ENCODE measurements at regions not wholly inside any gene's neighbourhood (a gene's known extent, or its start where the extent isn't known, plus 50 kb on each side); places are given as distances from the start of the nearest gene placed in this dataset.

DNA sequence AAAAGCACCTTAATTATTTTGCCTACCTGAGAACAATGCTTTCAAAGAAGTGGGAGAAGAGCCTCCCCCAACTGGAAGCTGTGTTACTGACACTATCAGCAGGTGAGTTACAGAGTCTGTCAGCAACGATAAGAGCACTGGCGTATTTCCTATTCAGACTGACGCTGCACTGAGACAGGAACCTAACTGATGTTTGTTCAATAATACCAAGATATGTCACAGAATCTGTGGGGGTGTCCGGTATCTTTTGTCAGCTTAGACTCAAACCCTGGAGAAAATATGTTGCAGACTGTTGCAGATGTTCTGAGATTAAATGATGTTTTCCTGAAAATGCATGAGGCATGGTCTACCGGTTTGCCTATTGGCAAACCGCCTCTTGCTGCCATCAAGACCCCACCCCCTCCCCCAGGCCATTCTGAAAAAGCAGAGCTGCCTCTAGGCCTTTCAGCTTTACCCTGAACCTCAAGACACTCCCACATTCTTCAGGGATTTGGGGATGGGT is 115.2 kb upstream of the KIT start:
- Histone ChIP-seq H4K5ac (ENCODE audit: low read length) (no peak overlapping the region), H3K79me1 (ENCODE audit: low read length) (no peaks in the 10 kb centered on the region), H3K4me3 (ENCODE audit: low read length) (no peak overlapping the region), H3K4ac (ENCODE audit: low read depth, low read length) (no peak overlapping the region), H3K18ac (ENCODE audit: low read length) (no peak overlapping the region), H2BK120ac (ENCODE audit: low read depth, low read length) (no peak overlapping the region), H4K8ac (ENCODE audit: low read depth, low read length) (no peak overlapping the region), H3K56ac (ENCODE audit: low read length) (no peak overlapping the region), H2AK5ac (ENCODE audit: low read length) (no peak overlapping the region), H3K23ac (ENCODE audit: low read length) (no peak overlapping the region), H3K4me2 (ENCODE audit: low read length) (no peak overlapping the region), H3K27me3 (ENCODE audit: insufficient read depth, low read length, poor library complexity) (no peaks in the 10 kb centered on the region), H3K79me2 (ENCODE audit: control insufficient read depth, insufficient read depth, low read length) (no peaks in the 10 kb centered on the region), H3K4me1 (ENCODE audit: control insufficient read depth, low read depth, low read length) (peaks cover 10% of the 10 kb centered on the region), H3K27ac (ENCODE audit: low read depth, low read length) (no peak overlapping the region), H3K9ac (ENCODE audit: low read length) (no peak overlapping the region), H2BK5ac (ENCODE audit: low read length) (no peak overlapping the region), H2BK15ac (replicated peaks; ENCODE audit: low read depth) (no peak overlapping the region), H3K36me3 (ENCODE audit: control insufficient read depth, insufficient read depth, low read length) (no peaks in the 10 kb centered on the region)
- WGBS (ENCODE audit: extremely low coverage, insufficient coverage, low lambda C conversion rate): no CpG with 5 or more reads among the region's 6 CpGs
- peak; percentile 40 for DNase-seq

DNA sequence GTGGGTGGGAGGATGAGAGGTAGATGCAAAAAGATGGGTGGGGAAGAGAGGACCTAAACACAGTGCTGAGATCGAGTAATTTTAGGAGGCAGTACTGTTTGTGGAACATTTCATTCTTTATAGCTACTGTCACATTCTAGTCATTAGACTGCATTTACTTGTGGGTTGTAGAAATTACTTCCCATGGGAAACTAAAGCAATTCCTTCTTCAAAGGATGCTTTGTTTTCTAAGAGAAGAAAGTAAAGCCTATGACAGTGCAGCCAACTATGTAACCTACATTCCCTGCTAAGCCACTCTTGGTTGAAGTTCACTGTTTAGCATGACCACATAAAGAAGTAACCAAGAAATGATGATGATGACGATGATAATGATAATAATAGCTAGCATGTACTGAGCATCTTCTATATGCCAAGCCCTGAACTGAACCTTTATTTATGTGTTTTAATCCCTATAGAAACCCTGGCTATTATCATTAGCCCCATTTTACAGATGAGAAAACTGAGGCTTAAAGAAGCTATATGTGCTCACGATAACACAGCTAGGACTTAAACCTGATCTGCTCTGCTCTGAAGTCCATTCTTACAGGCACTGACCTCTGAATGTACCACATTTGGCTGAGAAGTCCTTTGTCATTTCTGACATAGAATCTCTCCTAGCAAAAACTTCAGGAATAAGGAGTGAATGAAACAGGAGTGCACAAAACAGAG is 114.5 kb upstream of the KIT start:
- no peaks in the 10 kb centered on the region for H3K79me2 ChIP-seq (ENCODE audit: control insufficient read depth, insufficient read depth, low read length)
- H3K23ac ChIP-seq (ENCODE audit: low read length): no peak overlapping the region
- H2BK120ac ChIP-seq (ENCODE audit: low read depth, low read length): no peak overlapping the region
- H3K79me1 ChIP-seq (ENCODE audit: low read length): no peaks in the 10 kb centered on the region
- no peak overlapping the region for H2AK5ac ChIP-seq (ENCODE audit: low read length)
- H4K8ac ChIP-seq (ENCODE audit: low read depth, low read length): no peak overlapping the region
- H3K27me3 ChIP-seq (ENCODE audit: insufficient read depth, low read length, poor library complexity): no peaks in the 10 kb centered on the region
- H3K27ac ChIP-seq (ENCODE audit: low read depth, low read length): no peak overlapping the region
- no peak overlapping the region for H3K4ac ChIP-seq (ENCODE audit: low read depth, low read length)
- no peak overlapping the region for H2BK15ac ChIP-seq (replicated peaks; ENCODE audit: low read depth)
- H3K4me1 ChIP-seq (ENCODE audit: control insufficient read depth, low read depth, low read length): peaks cover 10% of the 10 kb centered on the region
- H3K18ac ChIP-seq (ENCODE audit: low read length): no peak overlapping the region
- no peak overlapping the region for H3K9ac ChIP-seq (ENCODE audit: low read length)
- H3K4me3 ChIP-seq (ENCODE audit: low read length): no peak overlapping the region
- DNase-seq: no peak
- H4K5ac ChIP-seq (ENCODE audit: low read length): no peak overlapping the region
- H3K56ac ChIP-seq (ENCODE audit: low read length): no peak overlapping the region
- WGBS (ENCODE audit: extremely low coverage, insufficient coverage, low lambda C conversion rate): no CpG with 5 or more reads among the region's 3 CpGs
- no peaks in the 10 kb centered on the region for H3K36me3 ChIP-seq (ENCODE audit: control insufficient read depth, insufficient read depth, low read length)
- no peak overlapping the region for H2BK5ac ChIP-seq (ENCODE audit: low read length)
- H3K4me2 ChIP-seq (ENCODE audit: low read length): no peak overlapping the region

DNA sequence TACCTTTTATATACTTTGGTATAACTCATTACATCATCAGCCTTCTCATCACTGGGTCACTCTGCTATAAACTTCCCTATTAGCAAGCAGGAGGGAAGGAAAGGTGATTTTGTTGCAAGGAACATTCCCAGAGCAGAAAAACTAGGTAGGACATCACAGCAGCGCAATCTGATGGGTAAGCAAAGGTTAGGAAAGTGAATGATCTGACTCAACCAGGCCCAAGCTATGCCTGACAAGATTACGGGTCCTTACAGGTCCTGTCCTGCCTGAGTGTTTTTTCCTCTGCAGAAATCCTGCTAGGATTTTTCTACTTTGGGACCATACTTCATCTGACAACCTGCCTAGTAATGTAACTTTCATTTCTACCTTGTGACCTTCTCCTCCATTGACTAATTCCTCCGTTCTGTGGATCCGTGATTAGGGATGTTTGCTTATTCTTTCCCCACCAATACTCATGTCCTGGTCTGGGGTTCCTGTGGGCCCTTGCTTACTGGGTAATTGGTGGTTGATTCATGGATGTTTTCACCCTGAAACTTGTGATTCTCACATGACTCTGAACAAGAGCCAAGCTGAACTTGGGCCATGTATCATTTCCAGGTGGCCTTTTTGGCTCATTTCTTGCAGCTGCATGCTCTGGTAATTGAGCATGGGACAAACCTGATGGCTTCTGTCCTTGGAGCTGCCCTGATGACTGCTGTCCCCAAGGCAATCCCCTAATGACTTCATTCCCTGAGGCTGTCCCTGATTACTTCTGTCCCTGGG is 111.9 kb upstream of the KIT start:
- no peak overlapping the region for H4K5ac ChIP-seq (ENCODE audit: low read length)
- H3K79me1 ChIP-seq (ENCODE audit: low read length): no peaks in the 10 kb centered on the region
- no peak overlapping the region for H2AK5ac ChIP-seq (ENCODE audit: low read length)
- H3K27me3 ChIP-seq (ENCODE audit: insufficient read depth, low read length, poor library complexity): no peaks in the 10 kb centered on the region
- peaks cover 8% of the 10 kb centered on the region for H3K4me1 ChIP-seq (ENCODE audit: control insufficient read depth, low read depth, low read length)
- no peak overlapping the region for H3K18ac ChIP-seq (ENCODE audit: low read length)
- H3K79me2 ChIP-seq (ENCODE audit: control insufficient read depth, insufficient read depth, low read length): no peaks in the 10 kb centered on the region
- no peaks in the 10 kb centered on the region for H3K36me3 ChIP-seq (ENCODE audit: control insufficient read depth, insufficient read depth, low read length)
- H3K56ac ChIP-seq (ENCODE audit: low read length): no peak overlapping the region
- no peak overlapping the region for H3K4me2 ChIP-seq (ENCODE audit: low read length)
- no peak overlapping the region for H4K8ac ChIP-seq (ENCODE audit: low read depth, low read length)
- no peak overlapping the region for H3K9ac ChIP-seq (ENCODE audit: low read length)
- no peak overlapping the region for H2BK120ac ChIP-seq (ENCODE audit: low read depth, low read length)
- H3K27ac ChIP-seq (ENCODE audit: low read depth, low read length): no peak overlapping the region
- H2BK15ac ChIP-seq (replicated peaks; ENCODE audit: low read depth): no peak overlapping the region
- WGBS (ENCODE audit: extremely low coverage, insufficient coverage, low lambda C conversion rate): no CpG with 5 or more reads among the region's 4 CpGs
- no peak overlapping the region for H2BK5ac ChIP-seq (ENCODE audit: low read length)
- H3K4me3 ChIP-seq (ENCODE audit: low read length): no peak overlapping the region
- H3K23ac ChIP-seq (ENCODE audit: low read length): no peak overlapping the region
- no peak for DNase-seq
- H3K4ac ChIP-seq (ENCODE audit: low read depth, low read length): no peak overlapping the region

DNA sequence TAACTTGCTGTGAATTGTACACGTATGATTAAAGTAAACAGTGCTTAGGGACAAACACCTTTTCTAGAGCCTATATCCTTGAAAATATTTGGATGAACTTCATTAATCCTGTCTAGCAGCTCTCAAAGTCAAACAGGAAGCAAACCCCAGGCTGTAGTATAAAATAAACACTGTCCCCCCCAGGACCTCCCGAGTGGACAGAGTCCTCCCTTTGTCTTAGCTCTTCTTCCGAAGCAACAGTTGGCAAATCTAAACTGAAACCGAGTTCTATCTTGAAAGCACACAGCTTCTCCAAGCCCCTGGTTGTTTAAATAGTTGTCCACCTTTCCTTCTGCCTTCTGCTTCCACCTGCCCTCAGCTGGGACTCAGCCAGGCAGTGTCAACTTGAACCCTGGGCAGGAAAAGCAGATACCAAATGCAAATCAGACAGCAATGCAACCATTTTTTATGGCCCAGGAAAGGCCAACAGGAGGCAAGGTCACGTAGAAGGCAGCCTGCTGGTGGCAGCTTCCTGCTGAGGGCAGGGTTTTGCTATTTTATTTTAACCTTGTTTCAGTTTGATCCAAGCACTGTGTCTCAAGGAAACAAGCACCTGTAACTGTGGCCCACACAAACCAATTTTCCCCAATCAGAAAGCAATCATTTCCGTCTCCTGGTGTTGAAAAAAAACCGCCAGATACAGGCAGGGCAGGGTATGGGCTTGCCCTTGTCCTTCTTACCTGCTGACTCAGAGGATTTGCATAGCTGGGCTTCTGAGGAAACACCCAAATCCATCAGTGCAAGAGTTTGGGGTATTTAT is 110.3 kb upstream of the KIT start:
- no CpG with 5 or more reads among the region's 7 CpGs for WGBS (ENCODE audit: extremely low coverage, insufficient coverage, low lambda C conversion rate)
- no peak overlapping the region for H3K4me3 ChIP-seq (ENCODE audit: low read length)
- H3K23ac ChIP-seq (ENCODE audit: low read length): no peak overlapping the region

DNA sequence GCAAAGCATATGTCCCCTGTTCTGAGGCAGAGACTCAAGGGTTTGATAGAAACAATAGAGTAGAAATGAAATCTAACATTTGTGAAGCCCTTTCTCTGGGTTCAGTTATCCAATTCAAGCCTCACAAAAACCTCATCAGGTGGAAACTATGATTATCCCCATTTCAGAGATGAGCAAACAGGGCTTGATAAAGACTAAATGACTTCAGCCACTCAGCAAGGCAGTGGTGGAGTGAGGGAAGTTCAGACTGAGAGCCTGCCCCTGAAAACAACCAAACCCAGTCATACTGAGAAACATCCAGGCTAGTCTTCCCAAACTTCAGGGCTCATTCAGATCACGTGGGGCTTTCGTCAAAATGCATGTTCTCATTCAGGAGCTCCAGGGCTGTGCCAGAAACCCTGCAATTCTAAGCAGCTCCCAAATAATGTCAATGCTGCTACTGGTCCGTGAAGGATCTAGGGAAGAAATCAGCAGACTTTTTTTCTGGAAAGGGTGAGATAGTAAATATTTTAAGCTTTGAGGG is 109.6 kb upstream of the KIT start:
- H3K56ac ChIP-seq (ENCODE audit: low read length): no peak overlapping the region
- no CpG with 5 or more reads among the region's 3 CpGs for WGBS (ENCODE audit: extremely low coverage, insufficient coverage, low lambda C conversion rate)
- H3K79me2 ChIP-seq (ENCODE audit: control insufficient read depth, insufficient read depth, low read length): no peaks in the 10 kb centered on the region
- H4K8ac ChIP-seq (ENCODE audit: low read depth, low read length): no peak overlapping the region
- no peak overlapping the region for H3K27ac ChIP-seq (ENCODE audit: low read depth, low read length)
- H3K4me1 ChIP-seq (ENCODE audit: control insufficient read depth, low read depth, low read length): no peaks in the 10 kb centered on the region
- H3K4me2 ChIP-seq (ENCODE audit: low read length): no peak overlapping the region
- no peak overlapping the region for H2BK15ac ChIP-seq (replicated peaks; ENCODE audit: low read depth)
- no peak overlapping the region for H3K9ac ChIP-seq (ENCODE audit: low read length)
- H3K79me1 ChIP-seq (ENCODE audit: low read length): no peaks in the 10 kb centered on the region
- H3K18ac ChIP-seq (ENCODE audit: low read length): no peak overlapping the region
- no peak overlapping the region for H2BK120ac ChIP-seq (ENCODE audit: low read depth, low read length)
- H3K23ac ChIP-seq (ENCODE audit: low read length): no peak overlapping the region
- no peak for DNase-seq
- H3K4me3 ChIP-seq (ENCODE audit: low read length): no peak overlapping the region
- no peaks in the 10 kb centered on the region for H3K36me3 ChIP-seq (ENCODE audit: control insufficient read depth, insufficient read depth, low read length)
- no peak overlapping the region for H4K5ac ChIP-seq (ENCODE audit: low read length)
- H3K4ac ChIP-seq (ENCODE audit: low read depth, low read length): no peak overlapping the region
- H3K27me3 ChIP-seq (ENCODE audit: insufficient read depth, low read length, poor library complexity): no peaks in the 10 kb centered on the region
- H2BK5ac ChIP-seq (ENCODE audit: low read length): no peak overlapping the region
- no peak overlapping the region for H2AK5ac ChIP-seq (ENCODE audit: low read length)

More for the DNA sequence above, 110.3 kb upstream of the KIT start:
- Histone ChIP-seq H4K8ac (ENCODE audit: low read depth, low read length) (no peak overlapping the region), H4K5ac (ENCODE audit: low read length) (no peak overlapping the region), H3K9ac (ENCODE audit: low read length) (no peak overlapping the region), H3K27ac (ENCODE audit: low read depth, low read length) (no peak overlapping the region), H2BK5ac (ENCODE audit: low read length) (no peak overlapping the region), H2BK120ac (ENCODE audit: low read depth, low read length) (no peak overlapping the region), H2BK15ac (replicated peaks; ENCODE audit: low read depth) (no peak overlapping the region), H3K56ac (ENCODE audit: low read length) (no peak overlapping the region), H3K4me1 (ENCODE audit: control insufficient read depth, low read depth, low read length) (no peaks in the 10 kb centered on the region), H2AK5ac (ENCODE audit: low read length) (no peak overlapping the region), H3K36me3 (ENCODE audit: control insufficient read depth, insufficient read depth, low read length) (no peaks in the 10 kb centered on the region), H3K4me2 (ENCODE audit: low read length) (no peak overlapping the region), H3K79me2 (ENCODE audit: control insufficient read depth, insufficient read depth, low read length) (no peaks in the 10 kb centered on the region), H3K79me1 (ENCODE audit: low read length) (no peaks in the 10 kb centered on the region), H3K18ac (ENCODE audit: low read length) (no peak overlapping the region), H3K4ac (ENCODE audit: low read depth, low read length) (no peak overlapping the region), H3K27me3 (ENCODE audit: insufficient read depth, low read length, poor library complexity) (no peaks in the 10 kb centered on the region)
- no peak for DNase-seq
